H1 (cell line): ENCODE measurements at regions not wholly inside any gene's neighbourhood (a gene's known extent, or its start where the extent isn't known, plus 50 kb on each side); places are given as distances from the start of the nearest gene placed in this dataset.

Experiments used
- CHD7 ChIP-seq: fragments of 300-600 bp; sonication (generic); IDR thresholded peaks from 2 replicates; pipeline ENCODE4 v1.7.1; 2012; ENCODE audit warnings: low read length, moderate library complexity, mild to moderate bottlenecking, inconsistent platforms; ENCODE audit not compliant: insufficient replicate concordance
- CREB1 ChIP-seq: IDR thresholded peaks from 2 replicates; pipeline ENCODE4 v1.6.1; 2012; ENCODE audit warnings: inconsistent platforms
- CTBP2 ChIP-seq: IDR thresholded peaks from 2 replicates; pipeline ENCODE4 v1.7.0; 2011; ENCODE audit warnings: borderline replicate concordance, mild to moderate bottlenecking, moderate library complexity, mixed read lengths, low read length; ENCODE audit not compliant: insufficient read depth, insufficient read length
- FOSL1 ChIP-seq: IDR thresholded peaks from 2 replicates; pipeline ENCODE4 v1.6.1; 2011; ENCODE audit warnings: mild to moderate bottlenecking, low read depth, low read length, moderate library complexity; ENCODE audit not compliant: insufficient read depth
- JUND ChIP-seq: IDR thresholded peaks from 2 replicates; pipeline ENCODE4 v1.6.1; 2011; ENCODE audit warnings: mild to moderate bottlenecking, improper control_type of control experiment, low read length
- MAFK ChIP-seq: IDR thresholded peaks from 2 replicates; pipeline ENCODE4 v1.6.1; 2012; ENCODE audit warnings: low read depth, mild to moderate bottlenecking, improper control_type of control experiment, low read length
- RXRA ChIP-seq: IDR thresholded peaks from 2 replicates; pipeline ENCODE4 v1.6.1; 2011; ENCODE audit warnings: low read depth, mild to moderate bottlenecking, low read length, moderate library complexity; ENCODE audit not compliant: insufficient read depth
- ZNF274 ChIP-seq: IDR thresholded peaks from 2 replicates; pipeline ENCODE4 v1.7.0; 2012; ENCODE audit warnings: low read length, borderline replicate concordance; ENCODE audit errors: extremely low read depth

- no peak for TF ChIP-seq CHD7
- TF ChIP-seq RXRA = no peak
- TF ChIP-seq MAFK = no peak
- no peak for TF ChIP-seq CREB1
- TF ChIP-seq FOSL1 = no peak
- TF ChIP-seq JUND = no peak
- no peak for TF ChIP-seq ZNF274
- TF ChIP-seq CTBP2 = no peak
These were observed 218.1 kb upstream of the DMRTA1 start (continued) for GRCh38 chr9:22228542-22228941.
